ENCODE measurements at regions not wholly inside any gene's neighbourhood (a gene's known extent, or its start where the extent isn't known, plus 50 kb on each side); places are given as distances from the start of the nearest gene placed in this dataset.
A peak's percentile ranks its signal among the peaks of the same experiment; 100 is the strongest.

- DNase-seq: no peak
These were observed 177.9 kb upstream of the KCNN2 start for GRCh38 chr5:114184006-114184405.

GRCh38 chr5:114185274-114185673 is 176.6 kb upstream of the KCNN2 start:
- no peak for DNase-seq

- no peak for DNase-seq
These were observed 170.4 kb upstream of the KCNN2 start for GRCh38 chr5:114191441-114191840.

- no peak for DNase-seq
These were observed 169.8 kb upstream of the KCNN2 start for GRCh38 chr5:114192108-114192507.

- no peak for DNase-seq
These were observed 160.5 kb upstream of the KCNN2 start for GRCh38 chr5:114201332-114201731.

GRCh38 chr5:114204923-114205322 is 156.9 kb upstream of the KCNN2 start:
- DNase-seq: no peak

- DNase-seq: no peak
These were observed 155.2 kb upstream of the KCNN2 start for GRCh38 chr5:114206640-114207039.

GRCh38 chr5:114207615-114208014 is 154.3 kb upstream of the KCNN2 start:
- DNase-seq: no peak

GRCh38 chr5:114208120-114208519 is 153.8 kb upstream of the KCNN2 start:
- no peak for DNase-seq

GRCh38 chr5:114208588-114208987 is 153.3 kb upstream of the KCNN2 start:
- DNase-seq: no peak

GRCh38 chr5:114210662-114211061 is 151.2 kb upstream of the KCNN2 start:
- no peak for DNase-seq

GRCh38 chr5:114221807-114222206 is 140.1 kb upstream of the KCNN2 start:
- no peak for DNase-seq

GRCh38 chr5:114223866-114224265 is 138.0 kb upstream of the KCNN2 start:
- DNase-seq: peak; percentile 0 to 18

- DNase-seq: no peak
These were observed 124.1 kb upstream of the KCNN2 start for GRCh38 chr5:114237766-114238165.

GRCh38 chr5:114238771-114239313 is 123.0 kb upstream of the KCNN2 start:
- no peak for DNase-seq

GRCh38 chr5:114243281-114243971 is 118.4 kb upstream of the KCNN2 start:
- DNase-seq: no peak

GRCh38 chr5:114243972-114244317 is 117.9 kb upstream of the KCNN2 start:
- DNase-seq: no peak

GRCh38 chr5:114249823-114250222 is 112.0 kb upstream of the KCNN2 start:
- DNase-seq: no peak

GRCh38 chr5:114250536-114250935 is 111.3 kb upstream of the KCNN2 start:
- DNase-seq: no peak

- no peak for DNase-seq
These were observed 109.6 kb upstream of the KCNN2 start for GRCh38 chr5:114252226-114252625.

GRCh38 chr5:114255260-114255659 is 106.6 kb upstream of the KCNN2 start:
- no peak for DNase-seq

GRCh38 chr5:114261989-114262388 is 99.9 kb upstream of the KCNN2 start:
- DNase-seq: no peak

- no peak for DNase-seq
These were observed 96.3 kb upstream of the KCNN2 start for GRCh38 chr5:114265432-114266060.

GRCh38 chr5:114266374-114266773 is 95.5 kb upstream of the KCNN2 start:
- no peak for DNase-seq

- no peak for DNase-seq
These were observed 65.7 kb upstream of the KCNN2 start for GRCh38 chr5:114296191-114296590.
